GM12892 (cell line): ENCODE measurements at regions not wholly inside any gene's neighbourhood (a gene's known extent, or its start where the extent isn't known, plus 50 kb on each side); places are given as distances from the start of the nearest gene placed in this dataset.

Experiments
- DNase-seq: peaks from one replicate; pipeline ENCODE4 v3.0.0; 2011; ENCODE audit not compliant: insufficient read length
- FAIRE-seq: peaks from 2 replicates; lab custom pipeline; 2011; peaks lifted over from hg19 to GRCh38; lab: Jason Lieb, UNC
- POLR2A ChIP-seq: IDR thresholded peaks from 2 replicates; pipeline ENCODE4 v1.6.1; 2011; ENCODE audit warnings: low read depth, low read length, control low read depth
- POLR2AphosphoS5 ChIP-seq: IDR thresholded peaks from 2 replicates; pipeline ENCODE4 v1.6.1; 2011; ENCODE audit warnings: low read depth, low read length, control low read depth
- TAF1 ChIP-seq: IDR thresholded peaks from 2 replicates; pipeline ENCODE4 v1.6.1; 2011; ENCODE audit warnings: low read depth, mild to moderate bottlenecking, control low read depth, low read length, borderline replicate concordance

- no peak for TF ChIP-seq POLR2AphosphoS5
- no peak for TF ChIP-seq POLR2A
- TF ChIP-seq TAF1, result no peak
- no peak for FAIRE-seq
- no peak for DNase-seq
Measured at GRCh38 chr18:45562567-45563479, 52.5 kb upstream of the SLC14A2 start.

DNA sequence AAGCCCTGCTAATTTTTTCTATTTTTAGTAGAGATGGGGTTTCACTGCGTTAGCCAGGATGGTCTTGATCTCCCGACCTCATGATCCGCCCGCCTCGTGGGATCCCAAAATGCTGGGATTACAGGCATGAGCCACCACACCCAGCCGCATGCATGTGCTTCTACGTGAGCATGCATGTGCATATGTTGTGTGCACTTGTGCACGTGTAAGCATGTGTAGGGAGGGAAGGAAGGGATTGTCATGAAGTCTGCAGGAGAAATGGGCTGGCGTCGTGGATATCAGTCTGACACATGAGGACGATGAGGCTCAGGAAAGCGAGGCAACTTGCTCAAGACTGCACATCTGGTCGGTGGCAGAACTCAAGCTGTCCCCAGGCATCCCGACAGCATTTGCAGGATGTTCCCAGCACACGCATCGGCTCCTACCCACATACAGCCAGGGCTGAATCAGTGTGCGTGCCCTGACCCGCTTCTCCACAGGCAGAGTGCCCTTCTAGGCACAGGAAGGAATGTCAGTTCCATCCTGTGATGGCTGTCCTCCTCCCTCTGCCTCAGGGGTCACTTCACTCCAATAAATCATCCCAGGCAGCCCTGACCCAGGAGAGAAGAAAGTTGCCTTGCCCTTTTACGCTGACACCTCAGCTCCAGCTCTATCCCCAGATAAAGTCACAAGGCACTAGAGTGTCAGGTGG lies 49.9 kb upstream of the SLC14A2 start:
- FAIRE-seq (no peak), DNase-seq (no peak)
- TF ChIP-seq TAF1, result no peak
- no peak for TF ChIP-seq POLR2A
- TF ChIP-seq POLR2AphosphoS5, result no peak
